H9 (cell line): ENCODE measurements at regions not wholly inside any gene's neighbourhood (a gene's known extent, or its start where the extent isn't known, plus 50 kb on each side); places are given as distances from the start of the nearest gene placed in this dataset.

Source experiments
- DNase-seq: peaks from one replicate; pipeline ENCODE4 v3.0.0-alpha.2; 2017
- H2AFZ ChIP-seq: one replicate; pipeline ENCODE4 v1.6.1; 2013; ENCODE audit warnings: mild to moderate bottlenecking, low read length, control low read depth, moderate library complexity
- H2AK5ac ChIP-seq: 2 replicates; pipeline ENCODE4 v1.6.1; 2013; ENCODE audit warnings: low read length, control low read depth, mixed read lengths; ENCODE audit not compliant: insufficient read length
- H2BK120ac ChIP-seq: one replicate; pipeline ENCODE4 v1.6.1; 2013; ENCODE audit warnings: low read depth, mild to moderate bottlenecking, low read length, control low read depth, inconsistent platforms; ENCODE audit not compliant: poor library complexity, severe bottlenecking
- H2BK12ac ChIP-seq: 2 replicates; pipeline ENCODE4 v1.6.1; 2013; ENCODE audit warnings: low read length, control low read depth, mixed read lengths, low read depth; ENCODE audit not compliant: insufficient read length
- H2BK15ac ChIP-seq: 2 replicates; pipeline ENCODE4 v1.6.1; 2013; ENCODE audit warnings: low read depth, low read length, control low read depth
- H2BK20ac ChIP-seq: one replicate; pipeline ENCODE4 v1.6.1; 2013; ENCODE audit warnings: low read depth, mild to moderate bottlenecking, low read length, control low read depth, inconsistent platforms; ENCODE audit not compliant: poor library complexity, severe bottlenecking
- H2BK5ac ChIP-seq: 2 replicates; pipeline ENCODE4 v1.6.1; 2013; ENCODE audit warnings: low read length, control low read depth, mixed read lengths; ENCODE audit not compliant: insufficient read length
- H3K14ac ChIP-seq: 2 replicates; pipeline ENCODE4 v1.6.1; 2013; ENCODE audit warnings: low read length, control low read depth; ENCODE audit not compliant: insufficient read depth
- H3K18ac ChIP-seq: 2 replicates; pipeline ENCODE4 v1.6.1; 2013; ENCODE audit warnings: low read depth, mild to moderate bottlenecking, mixed read lengths, low read length, control low read depth; ENCODE audit not compliant: insufficient read length
- H3K23ac ChIP-seq: 2 replicates; pipeline ENCODE4 v1.6.1; 2013; ENCODE audit warnings: low read length, control low read depth, mixed read lengths, low read depth; ENCODE audit not compliant: insufficient read length
- H3K23me2 ChIP-seq: 2 replicates; pipeline ENCODE4 v1.6.1; 2013; ENCODE audit warnings: low read depth, mild to moderate bottlenecking, mixed read lengths, low read length, control low read depth; ENCODE audit not compliant: insufficient read length, poor library complexity, severe bottlenecking
- H3K27ac ChIP-seq: 2 replicates; pipeline ENCODE4 v1.5.1; 2013; ENCODE audit warnings: low read length, control low read depth, mixed read lengths, low read depth; ENCODE audit not compliant: insufficient read length
- H3K27me3 ChIP-seq: 2 replicates; pipeline ENCODE4 v1.6.1; 2013; ENCODE audit warnings: low read length, control low read depth, inconsistent platforms; ENCODE audit not compliant: insufficient read depth
- H3K4ac ChIP-seq: 2 replicates; pipeline ENCODE4 v1.6.1; 2013; ENCODE audit warnings: low read depth, mild to moderate bottlenecking, control low read depth, inconsistent platforms, low read length, moderate library complexity
- H3K4me1 ChIP-seq: 2 replicates; pipeline ENCODE4 v1.6.1; 2013; ENCODE audit warnings: low read length, control low read depth, inconsistent platforms; ENCODE audit not compliant: insufficient read depth
- H3K4me2 ChIP-seq: 2 replicates; pipeline ENCODE4 v1.6.1; 2013; ENCODE audit warnings: low read length, control low read depth, mixed read lengths; ENCODE audit not compliant: insufficient read length, insufficient read depth
- H3K56ac ChIP-seq: 2 replicates; pipeline ENCODE4 v1.6.1; 2013; ENCODE audit warnings: low read depth, mild to moderate bottlenecking, mixed read lengths, low read length, control low read depth; ENCODE audit not compliant: insufficient read length
- H3K79me1 ChIP-seq: 2 replicates; pipeline ENCODE4 v1.6.1; 2013; ENCODE audit warnings: low read depth, mild to moderate bottlenecking, moderate library complexity, low read length, control low read depth, inconsistent platforms; ENCODE audit not compliant: insufficient read depth, poor library complexity, severe bottlenecking
- H3K79me2 ChIP-seq: 2 replicates; pipeline ENCODE4 v1.6.1; 2013; ENCODE audit warnings: low read length, control low read depth, inconsistent platforms; ENCODE audit not compliant: insufficient read depth
- H3K9ac ChIP-seq: 2 replicates; pipeline ENCODE4 v1.6.1; 2013; ENCODE audit warnings: low read length, control low read depth, mixed read lengths; ENCODE audit not compliant: insufficient read length; ENCODE audit errors: extremely low read depth
- H3K9me3 ChIP-seq: one replicate; pipeline ENCODE4 v1.6.1; 2013; ENCODE audit warnings: low read depth, low read length, inconsistent platforms; ENCODE audit not compliant: control insufficient read depth
- H3T11ph ChIP-seq: one replicate; pipeline ENCODE4 v1.6.1; 2013; ENCODE audit warnings: mild to moderate bottlenecking, low read length, control low read depth, inconsistent platforms
- H4K20me1 ChIP-seq: one replicate; pipeline ENCODE4 v1.6.1; 2013; ENCODE audit not compliant: control insufficient read depth, insufficient read length, insufficient read depth
- H4K5ac ChIP-seq: 2 replicates; pipeline ENCODE4 v1.6.1; 2013; ENCODE audit warnings: low read depth, mild to moderate bottlenecking, mixed read lengths, low read length, control low read depth; ENCODE audit not compliant: insufficient read length
- H4K8ac ChIP-seq: replicated peaks from 2 replicates; pipeline ENCODE4 v1.6.1; 2013; ENCODE audit warnings: low read length, control low read depth, mixed read lengths, low read depth; ENCODE audit not compliant: insufficient read length
- H4K91ac ChIP-seq: 2 replicates; pipeline ENCODE4 v1.6.1; 2013; ENCODE audit warnings: low read depth, mild to moderate bottlenecking, moderate library complexity, mixed read lengths, low read length, control low read depth; ENCODE audit not compliant: insufficient read length
- H3K27ac Mint-ChIP-seq, 3 experiments: 2 replicates in 2 of 3; 3 replicates in 1 of 3; pipeline ENCODE4 v1.8.0; 2020 to 2021; ENCODE audit warnings: mixed read lengths in 3 of 3, mild to moderate bottlenecking in 1 of 3, moderate library complexity in 1 of 3
- H3K27me3 Mint-ChIP-seq: 2 replicates; pipeline ENCODE4 v1.8.0; 2021; ENCODE audit warnings: low read depth, mild to moderate bottlenecking, moderate library complexity, mixed read lengths
- H3K36me3 Mint-ChIP-seq, 3 experiments: 2 replicates in 2 of 3; 3 replicates in 1 of 3; pipeline ENCODE4 v1.8.0; 2020 to 2021; ENCODE audit warnings: low read depth in 3 of 3, mixed read lengths in 3 of 3; ENCODE audit not compliant: insufficient read depth in 1 of 3
- H3K4me1 Mint-ChIP-seq, 2 experiments: 2 replicates each; pipeline ENCODE4 v1.8.0; 2020; ENCODE audit warnings: mixed read lengths in 2 of 2
- H3K4me3 Mint-ChIP-seq, 2 experiments: 2 replicates in 1 of 2; 3 replicates in 1 of 2; pipeline ENCODE4 v1.8.0; 2020 to 2021; ENCODE audit warnings: mild to moderate bottlenecking in 2 of 2, mixed read lengths in 2 of 2, moderate library complexity in 1 of 2
- H3K9me3 Mint-ChIP-seq, 2 experiments: 2 replicates in 1 of 2; 3 replicates in 1 of 2; pipeline ENCODE4 v1.8.0; 2020; ENCODE audit warnings: mild to moderate bottlenecking in 2 of 2, mixed read lengths in 2 of 2, moderate library complexity in 1 of 2
- WGBS: extraction: QIAGEN DNeasy Blood & Tissue Kit; methylation state at CpG from one replicate; pipeline ENCODE4 v1.1.7; 2013; ENCODE audit warnings: missing lambda C conversion rate, low lambda C conversion rate, mixed read lengths; ENCODE audit not compliant: insufficient read length; ENCODE audit errors: extremely low coverage; 5-methylcytosine and 5-hydroxymethylcytosine counted together
- TF ChIP-seq, protein P1 (sequence below): fragments of 200-600 bp; sonication (generic); conservative IDR thresholded peaks from 3 replicates; pipeline ENCODE4 v1.8.0; 2021; ENCODE audit warnings: antibody characterized with exemption, mild to moderate bottlenecking

DNA sequence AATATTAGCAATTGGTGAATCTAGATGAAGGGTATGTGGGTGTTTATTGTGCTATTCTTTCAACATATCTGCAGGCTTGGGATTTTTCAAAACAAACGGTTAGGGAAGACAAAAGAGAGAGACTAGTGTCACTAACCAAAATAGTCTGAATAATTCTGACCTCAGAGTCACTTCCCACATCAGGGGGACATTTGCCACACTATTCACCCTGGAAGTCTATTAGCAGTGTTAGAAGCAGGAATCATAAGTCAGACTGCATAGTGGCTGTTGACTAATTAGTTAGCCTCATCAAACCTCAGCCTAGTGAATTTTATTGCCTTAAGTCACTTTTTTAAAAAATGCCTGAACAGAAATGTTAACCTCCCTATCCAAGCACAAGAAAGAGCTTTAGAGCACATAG is 169.2 kb upstream of the RGMB start:
- H3K4me2 ChIP-seq = no peak overlapping the region

More for the DNA sequence above, 169.2 kb upstream of the RGMB start:
- H3K79me2 ChIP-seq = no peaks in the 10 kb centered on the region
- no peak overlapping the region for H3K9ac ChIP-seq
- H2BK5ac ChIP-seq = no peak overlapping the region
- H3K79me1 ChIP-seq = no peaks in the 10 kb centered on the region
- H3K14ac ChIP-seq = no peak overlapping the region
- H3K27ac Mint-ChIP-seq = no peak overlapping the region
- no peak overlapping the region for H3K56ac ChIP-seq
- H2BK12ac ChIP-seq = no peak overlapping the region
- no peak overlapping the region for H2BK20ac ChIP-seq
- no peak overlapping the region for H3K27ac ChIP-seq
- H3K27me3 ChIP-seq = no peaks in the 10 kb centered on the region
- no peak overlapping the region for H3K4ac ChIP-seq
- no peak overlapping the region for H3T11ph ChIP-seq
- no CpG with 5 or more reads among the region's 1 CpG for WGBS
- H3K23me2 ChIP-seq = no peaks in the 10 kb centered on the region
- H3K23ac ChIP-seq = no peak overlapping the region
- no peaks in the 10 kb centered on the region for H4K20me1 ChIP-seq
- no peak overlapping the region for H4K5ac ChIP-seq
- no peak overlapping the region for H2AK5ac ChIP-seq
- no peaks in the 10 kb centered on the region for H3K27me3 Mint-ChIP-seq
- H2AFZ ChIP-seq = no peak overlapping the region
- H3K4me1 ChIP-seq = no peaks in the 10 kb centered on the region
- peaks cover 9 to 11% of the 10 kb centered on the region in 2 experiments; a peak in 3 of 4 replicates for H3K4me1 Mint-ChIP-seq
- no peak overlapping the region for H3K4me3 Mint-ChIP-seq
- peaks cover 7 to 9% of the 10 kb centered on the region in 2 experiments; a peak in 4 of 5 replicates for H3K9me3 Mint-ChIP-seq
- no peak overlapping the region for H2BK120ac ChIP-seq
- peaks cover 4 to 8% (median 8%) of the 10 kb centered on the region in 3 experiments for H3K36me3 Mint-ChIP-seq
- TF ChIP-seq, protein P1, sequence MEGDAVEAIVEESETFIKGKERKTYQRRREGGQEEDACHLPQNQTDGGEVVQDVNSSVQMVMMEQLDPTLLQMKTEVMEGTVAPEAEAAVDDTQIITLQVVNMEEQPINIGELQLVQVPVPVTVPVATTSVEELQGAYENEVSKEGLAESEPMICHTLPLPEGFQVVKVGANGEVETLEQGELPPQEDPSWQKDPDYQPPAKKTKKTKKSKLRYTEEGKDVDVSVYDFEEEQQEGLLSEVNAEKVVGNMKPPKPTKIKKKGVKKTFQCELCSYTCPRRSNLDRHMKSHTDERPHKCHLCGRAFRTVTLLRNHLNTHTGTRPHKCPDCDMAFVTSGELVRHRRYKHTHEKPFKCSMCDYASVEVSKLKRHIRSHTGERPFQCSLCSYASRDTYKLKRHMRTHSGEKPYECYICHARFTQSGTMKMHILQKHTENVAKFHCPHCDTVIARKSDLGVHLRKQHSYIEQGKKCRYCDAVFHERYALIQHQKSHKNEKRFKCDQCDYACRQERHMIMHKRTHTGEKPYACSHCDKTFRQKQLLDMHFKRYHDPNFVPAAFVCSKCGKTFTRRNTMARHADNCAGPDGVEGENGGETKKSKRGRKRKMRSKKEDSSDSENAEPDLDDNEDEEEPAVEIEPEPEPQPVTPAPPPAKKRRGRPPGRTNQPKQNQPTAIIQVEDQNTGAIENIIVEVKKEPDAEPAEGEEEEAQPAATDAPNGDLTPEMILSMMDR = no peak
- no peak overlapping the region for H4K91ac ChIP-seq
- no peak overlapping the region for H4K8ac ChIP-seq
- H2BK15ac ChIP-seq = no peak overlapping the region
- H3K18ac ChIP-seq = no peak overlapping the region
- DNase-seq = no peak
- no peaks in the 10 kb centered on the region for H3K9me3 ChIP-seq
